ENCODE measurements at regions not wholly inside any gene's neighbourhood (a gene's known extent, or its start where the extent isn't known, plus 50 kb on each side); places are given as distances from the start of the nearest gene placed in this dataset.

GRCh38 chr3:67278015-67278618 is 280.0 kb downstream of the KBTBD8 start:
- TF ChIP-seq CTCF (IDR thresholded peaks at IDR 0.05) (no peak), POLR2A (IDR thresholded peaks at IDR 0.05) (no peak), POLR2AphosphoS5 (IDR thresholded peaks at IDR 0.05) (no peak)
- no peaks in the 10 kb centered on the region for H3K27me3 ChIP-seq (replicated peaks; ENCODE audit: insufficient read depth)
- H3K36me3 ChIP-seq = no peaks in the 10 kb centered on the region
- H3K27ac ChIP-seq = no peak overlapping the region
- H3K4me1 ChIP-seq (replicated peaks) = no peaks in the 10 kb centered on the region
- DNase-seq (ENCODE audit: low spot score) = no peak
- 69% methylated on average over 3 of the region's 3 CpGs for WGBS
- intact Hi-C loops (cut with DNase I) = no loop called here
- no peak overlapping the region for H3K4me3 ChIP-seq
- H3K9me3 ChIP-seq = no peaks in the 10 kb centered on the region

GRCh38 chr3:67286586-67286985 is 288.5 kb downstream of the KBTBD8 start:
- no peaks in the 10 kb centered on the region for H3K4me1 ChIP-seq (replicated peaks)
- no peaks in the 10 kb centered on the region for H3K9me3 ChIP-seq
- WGBS = 59% methylated on average over 2 of the region's 2 CpGs
- TF ChIP-seq POLR2AphosphoS5 (IDR thresholded peaks at IDR 0.05) = no peak
- no peak for TF ChIP-seq CTCF (IDR thresholded peaks at IDR 0.05)
- TF ChIP-seq POLR2A (IDR thresholded peaks at IDR 0.05) = no peak
- H3K27me3 ChIP-seq (replicated peaks; ENCODE audit: insufficient read depth) = no peaks in the 10 kb centered on the region
- intact Hi-C loops (cut with DNase I) = no loop called here
- H3K4me3 ChIP-seq = no peak overlapping the region
- H3K36me3 ChIP-seq = no peaks in the 10 kb centered on the region
- H3K27ac ChIP-seq = no peak overlapping the region
- DNase-seq (ENCODE audit: low spot score) = no peak

- Histone ChIP-seq H3K36me3 (no peaks in the 10 kb centered on the region), H3K27ac (no peak overlapping the region), H3K27me3 (replicated peaks; ENCODE audit: insufficient read depth) (no peaks in the 10 kb centered on the region), H3K9me3 (no peaks in the 10 kb centered on the region), H3K4me3 (no peak overlapping the region), H3K4me1 (replicated peaks) (no peaks in the 10 kb centered on the region)
- no peak for DNase-seq (ENCODE audit: low spot score)
- no peak for TF ChIP-seq CTCF (IDR thresholded peaks at IDR 0.05)
- 72% methylated on average over 1 of the region's 1 CpG for WGBS
- intact Hi-C loops (cut with DNase I) = no loop called here
These were observed 290.5 kb downstream of the KBTBD8 start for GRCh38 chr3:67288466-67289106.

GRCh38 chr3:67289626-67290025 is 291.5 kb downstream of the KBTBD8 start:
- no peak for DNase-seq (ENCODE audit: low spot score)
- 63% methylated on average over 1 of the region's 1 CpG for WGBS
- TF ChIP-seq CTCF (IDR thresholded peaks at IDR 0.05) (no peak), POLR2A (IDR thresholded peaks at IDR 0.05) (no peak), POLR2AphosphoS5 (IDR thresholded peaks at IDR 0.05) (no peak)
- H3K9me3 ChIP-seq = no peaks in the 10 kb centered on the region
- H3K36me3 ChIP-seq = no peaks in the 10 kb centered on the region
- no peaks in the 10 kb centered on the region for H3K27me3 ChIP-seq (replicated peaks; ENCODE audit: insufficient read depth)
- no peaks in the 10 kb centered on the region for H3K4me1 ChIP-seq (replicated peaks)
- H3K4me3 ChIP-seq = no peak overlapping the region
- intact Hi-C loops (cut with DNase I) = no loop called here
- no peak overlapping the region for H3K27ac ChIP-seq

GRCh38 chr3:67290438-67290837 is 292.3 kb downstream of the KBTBD8 start:
- 85% methylated on average over 4 of the region's 4 CpGs for WGBS
- intact Hi-C loops (cut with DNase I) = no loop called here
- TF ChIP-seq CTCF (IDR thresholded peaks at IDR 0.05) (no peak), POLR2AphosphoS5 (IDR thresholded peaks at IDR 0.05) (no peak)

More at GRCh38 chr3:67290438-67290837, 292.3 kb downstream of the KBTBD8 start:
- no peak overlapping the region for H3K4me3 ChIP-seq
- no peak for DNase-seq (ENCODE audit: low spot score)
- H3K36me3 ChIP-seq = no peaks in the 10 kb centered on the region
- H3K27ac ChIP-seq = no peak overlapping the region
- H3K27me3 ChIP-seq (replicated peaks; ENCODE audit: insufficient read depth) = no peaks in the 10 kb centered on the region
- H3K4me1 ChIP-seq (replicated peaks) = no peaks in the 10 kb centered on the region
- no peaks in the 10 kb centered on the region for H3K9me3 ChIP-seq
